Subcutaneous abdominal adipose tissue (tissue), 5 donors: ENCODE measurements at regions not wholly inside any gene's neighbourhood (a gene's known extent, or its start where the extent isn't known, plus 50 kb on each side); places are given as distances from the start of the nearest gene placed in this dataset.

Experiments
- H3K27ac ChIP-seq: one replicate; pipeline ENCODE4 v1.7.0; 2013; ENCODE audit warnings: low read depth, mild to moderate bottlenecking, inconsistent platforms, low read length, moderate library complexity
- H3K27me3 ChIP-seq, 5 donors: one replicate each; pipeline ENCODE4 v1.7.0; 2013; ENCODE audit warnings: low read length in 5 of 5, inconsistent platforms in 1 of 5; ENCODE audit not compliant: control insufficient read depth in 5 of 5, insufficient read depth in 4 of 5
- H3K36me3 ChIP-seq, 5 donors: one replicate each; pipeline ENCODE4 v1.7.0; 2013; ENCODE audit warnings: low read length in 5 of 5; ENCODE audit not compliant: control insufficient read depth in 5 of 5, insufficient read depth in 5 of 5
- H3K4me1 ChIP-seq, 5 donors: one replicate each; pipeline ENCODE4 v1.7.0; 2013; ENCODE audit warnings: low read length in 5 of 5, mild to moderate bottlenecking in 3 of 5, moderate library complexity in 1 of 5; ENCODE audit not compliant: control insufficient read depth in 5 of 5, insufficient read depth in 5 of 5
- H3K4me3 ChIP-seq, 5 donors: one replicate each; pipeline ENCODE4 v1.7.0; 2013; ENCODE audit warnings: low read length in 5 of 5, low read depth in 1 of 5
- H3K9ac ChIP-seq, 5 donors: one replicate each; pipeline ENCODE4 v1.7.0; 2013; ENCODE audit warnings: low read length in 5 of 5, mild to moderate bottlenecking in 4 of 5, moderate library complexity in 3 of 5
- H3K9me3 ChIP-seq, 5 donors: one replicate each; pipeline ENCODE4 v1.7.0; 2013; ENCODE audit warnings: low read length in 5 of 5; ENCODE audit not compliant: control insufficient read depth in 5 of 5
- donor health status: healthy.
- donor health status: healthy.
- donor health status: healthy.
- donor health status: healthy.
- donor health status: healthy.

DNA sequence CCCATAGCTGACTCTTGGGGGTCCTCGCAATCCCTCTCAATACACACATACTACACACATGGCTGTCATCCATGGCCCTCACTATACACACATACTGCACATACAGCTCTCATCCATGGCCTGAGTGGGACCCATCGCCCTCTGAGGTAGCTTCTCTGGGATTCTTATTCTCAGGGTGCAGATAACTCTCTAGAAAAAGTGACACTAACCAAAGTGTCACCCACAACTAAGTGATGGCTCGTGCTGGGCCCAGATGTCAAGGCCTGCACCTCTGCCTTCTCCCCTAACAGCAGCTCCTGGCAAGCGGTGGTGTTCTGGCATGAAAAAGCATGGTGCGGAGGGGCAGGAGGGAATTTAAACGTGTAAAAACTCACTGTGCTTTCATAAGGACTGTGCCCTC lies 62.7 kb upstream of the ZPBP start:
- Histone ChIP-seq H3K9me3 (no peaks in the 10 kb centered on the region), H3K27ac (no peak overlapping the region), H3K9ac (no peak overlapping the region), H3K4me1 (no peaks in the 10 kb centered on the region), H3K36me3 (no peaks in the 10 kb centered on the region), H3K27me3 (peaks cover 0 to 3% (median 0%) of the 10 kb centered on the region in 5 donors), H3K4me3 (no peak overlapping the region)

DNA sequence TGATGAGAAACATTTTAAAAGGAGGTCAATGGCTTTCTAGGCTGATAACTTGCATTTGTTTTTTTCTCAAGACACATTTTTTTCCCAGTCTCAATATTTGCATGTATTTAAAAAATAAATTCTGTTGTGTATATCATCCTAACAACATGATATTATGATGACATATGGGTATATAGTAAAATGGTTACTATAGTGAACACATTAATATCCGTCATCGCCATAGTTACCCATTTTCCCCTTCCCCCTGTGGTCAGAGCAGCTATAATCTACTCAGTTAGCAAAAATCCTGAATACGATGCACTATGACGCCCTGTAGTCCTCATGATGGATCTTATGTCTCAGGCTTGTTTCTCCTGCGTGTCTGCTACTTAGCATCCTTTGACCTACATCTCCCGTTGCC lies 60.9 kb upstream of the ZPBP start:
- H3K27me3 ChIP-seq: peaks cover 0 to 3% (median 0%) of the 10 kb centered on the region in 5 donors
- H3K27ac ChIP-seq: no peak overlapping the region
- H3K36me3 ChIP-seq: no peaks in the 10 kb centered on the region
- H3K9me3 ChIP-seq: no peaks in the 10 kb centered on the region
- no peaks in the 10 kb centered on the region for H3K4me1 ChIP-seq
- H3K4me3 ChIP-seq: no peak overlapping the region
- H3K9ac ChIP-seq: no peak overlapping the region

DNA sequence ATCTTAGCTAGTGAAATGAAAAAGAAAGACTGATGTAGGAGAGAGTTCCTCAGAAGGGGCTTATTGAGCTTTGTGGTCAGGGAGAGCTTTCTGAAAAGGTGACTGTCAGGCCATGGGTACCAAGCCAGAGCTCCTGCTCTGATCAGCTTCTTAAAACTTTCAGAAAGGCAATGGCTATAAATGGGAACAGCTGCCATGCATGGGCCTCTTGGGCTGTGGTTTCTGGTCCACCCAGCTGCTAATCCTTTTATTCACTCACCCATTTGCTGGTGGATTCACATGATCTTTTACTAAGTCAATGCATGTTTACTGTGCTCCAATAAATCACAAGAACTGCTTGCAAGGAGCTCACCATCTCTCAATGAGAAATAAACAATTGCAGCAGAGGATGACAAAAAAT lies 60.1 kb upstream of the ZPBP start:
- no peak overlapping the region for H3K27ac ChIP-seq
- H3K4me1 ChIP-seq: peaks cover 0 to 3% (median 0%) of the 10 kb centered on the region in 5 donors
- no peaks in the 10 kb centered on the region for H3K27me3 ChIP-seq
- no peak overlapping the region for H3K9ac ChIP-seq
- no peaks in the 10 kb centered on the region for H3K9me3 ChIP-seq
- no peaks in the 10 kb centered on the region for H3K36me3 ChIP-seq
- H3K4me3 ChIP-seq: no peak overlapping the region

DNA sequence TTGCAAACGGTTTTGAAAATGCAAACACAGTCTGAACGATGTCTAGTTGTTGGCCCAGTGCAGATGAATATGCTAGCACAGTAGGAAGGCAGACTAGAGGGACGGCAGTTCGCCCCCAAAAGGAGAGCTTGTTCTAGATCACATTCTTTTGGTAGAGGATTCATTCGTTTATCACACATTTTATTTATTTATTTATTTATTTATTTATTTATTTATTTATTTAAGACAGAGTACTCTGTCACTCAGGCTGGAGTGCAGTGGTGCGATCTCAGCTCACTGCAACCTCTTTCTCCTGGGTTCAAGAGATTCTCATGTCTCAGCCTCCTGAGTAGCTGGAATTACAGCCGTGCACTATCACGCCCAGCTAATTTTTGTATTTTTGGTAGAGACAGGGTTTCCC lies 59.4 kb upstream of the ZPBP start:
- no peak overlapping the region for H3K27ac ChIP-seq
- no peak overlapping the region for H3K9ac ChIP-seq
- H3K36me3 ChIP-seq: no peaks in the 10 kb centered on the region
- no peaks in the 10 kb centered on the region for H3K27me3 ChIP-seq
- no peaks in the 10 kb centered on the region for H3K9me3 ChIP-seq
- no peak overlapping the region for H3K4me3 ChIP-seq
- H3K4me1 ChIP-seq: peaks cover 0 to 3% (median 0%) of the 10 kb centered on the region in 5 donors

DNA sequence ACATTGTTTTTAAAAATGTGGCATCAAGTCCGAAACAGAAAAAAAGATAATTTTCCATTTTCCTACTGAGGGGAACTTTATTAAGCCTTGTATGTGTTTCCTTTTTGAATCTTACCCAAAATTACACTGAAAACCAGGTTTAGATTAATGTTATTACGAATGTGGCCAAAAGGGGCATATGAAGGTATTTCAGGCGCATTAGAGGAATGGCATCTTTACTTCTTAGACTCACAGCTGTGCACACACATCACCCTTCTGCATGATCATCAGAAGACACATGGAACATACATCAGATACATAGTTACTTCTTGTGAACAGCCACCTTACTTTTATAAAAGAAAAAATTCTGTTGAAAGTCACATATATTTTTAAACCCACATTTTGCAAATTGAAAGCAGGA lies 58.6 kb upstream of the ZPBP start:
- H3K4me1 ChIP-seq: peaks cover 0 to 3% (median 0%) of the 10 kb centered on the region in 5 donors
- H3K27me3 ChIP-seq: peaks cover 0 to 2% (median 0%) of the 10 kb centered on the region in 5 donors
- no peaks in the 10 kb centered on the region for H3K9me3 ChIP-seq
- H3K36me3 ChIP-seq: no peaks in the 10 kb centered on the region
- no peak overlapping the region for H3K9ac ChIP-seq
- H3K27ac ChIP-seq: no peak overlapping the region
- no peak overlapping the region for H3K4me3 ChIP-seq

DNA sequence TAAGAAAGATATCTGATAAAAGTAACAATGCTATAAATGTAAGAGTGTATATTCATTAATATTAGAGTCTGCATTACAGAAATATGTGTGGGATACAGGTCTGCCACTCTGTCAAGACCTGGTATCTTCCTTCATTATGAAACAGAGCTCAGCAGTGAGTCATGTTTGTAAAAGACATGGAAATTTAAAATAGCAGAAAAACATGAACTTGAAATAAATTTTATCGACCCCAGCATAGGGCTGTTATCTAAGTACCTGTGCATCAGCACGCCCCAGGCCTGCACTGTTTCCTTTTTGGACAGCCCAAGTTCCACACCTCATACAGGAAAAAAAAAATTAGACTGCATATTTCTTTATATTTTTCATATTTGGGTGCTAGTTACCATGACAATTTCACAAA lies 58.0 kb upstream of the ZPBP start:
- Histone ChIP-seq H3K4me3 (no peak overlapping the region), H3K36me3 (no peaks in the 10 kb centered on the region), H3K9me3 (no peaks in the 10 kb centered on the region), H3K9ac (no peak overlapping the region), H3K27ac (no peak overlapping the region), H3K27me3 (peaks cover 0 to 4% (median 0%) of the 10 kb centered on the region in 5 donors), H3K4me1 (peaks cover 0 to 3% (median 0%) of the 10 kb centered on the region in 5 donors)

DNA sequence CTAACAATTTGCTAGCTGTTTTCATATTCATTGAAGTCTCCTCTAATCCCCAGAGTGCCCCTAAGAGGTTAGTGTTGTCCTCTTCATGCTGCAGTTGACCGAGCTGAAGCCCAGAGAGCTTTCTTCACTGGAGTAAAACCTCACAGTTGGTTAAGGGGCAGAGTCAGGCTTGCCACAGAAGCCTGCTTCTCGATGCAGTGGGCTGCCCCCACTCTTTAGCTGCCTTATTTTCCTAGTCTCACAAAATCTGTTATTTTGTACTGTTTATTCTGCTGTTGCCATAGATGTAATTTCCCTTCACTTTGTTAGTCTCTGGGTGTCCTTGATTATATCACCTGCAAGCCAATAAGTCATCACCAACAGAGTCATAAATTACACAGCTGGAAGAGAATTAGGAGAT lies 56.3 kb upstream of the ZPBP start:
- peaks cover 0 to 3% (median 0%) of the 10 kb centered on the region in 5 donors for H3K4me1 ChIP-seq

DNA sequence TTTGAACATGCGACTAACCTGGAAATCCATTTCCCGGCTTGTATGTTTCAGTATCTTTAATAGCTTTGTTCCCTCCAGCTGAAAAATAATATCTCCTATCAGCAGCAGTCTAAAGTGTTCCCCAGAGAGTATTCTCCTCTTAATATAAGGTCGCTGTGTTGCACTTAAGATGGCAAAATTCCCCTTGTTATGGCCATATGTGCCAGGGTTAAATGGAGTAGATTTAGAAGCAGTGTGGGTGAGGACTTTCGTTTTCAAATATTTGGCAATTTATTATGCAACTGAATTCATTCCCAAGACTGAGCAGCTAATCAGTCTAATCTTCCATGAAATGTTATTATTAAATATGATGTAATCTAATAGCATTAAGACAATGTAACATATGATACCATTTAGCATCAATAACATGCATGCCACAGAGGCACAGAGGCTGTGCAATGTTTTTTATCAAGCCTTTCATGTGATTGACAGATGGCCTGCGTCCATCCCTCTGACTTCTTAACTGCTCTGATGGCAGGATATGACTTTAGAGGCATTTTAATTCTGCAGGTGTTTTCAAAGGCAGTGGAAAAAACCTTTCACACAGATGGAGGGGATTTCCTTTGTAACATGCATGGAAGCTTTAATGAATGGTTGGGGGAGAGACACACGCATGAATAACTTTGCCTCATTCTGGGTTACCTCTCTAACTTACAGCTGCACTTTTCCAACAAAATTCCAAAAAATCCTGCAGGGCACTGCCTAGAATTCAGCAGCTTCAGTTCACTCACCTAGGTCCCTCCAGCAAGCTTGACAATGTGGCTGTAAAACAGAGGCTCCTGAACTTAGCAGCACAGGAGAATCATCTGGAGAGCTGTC lies 55.1 kb upstream of the ZPBP start:
- peaks cover 0 to 4% (median 0%) of the 10 kb centered on the region in 5 donors for H3K27me3 ChIP-seq
- H3K9me3 ChIP-seq: no peaks in the 10 kb centered on the region
- H3K9ac ChIP-seq: no peak overlapping the region
- H3K4me1 ChIP-seq: peaks cover 0 to 3% (median 0%) of the 10 kb centered on the region in 5 donors
- H3K27ac ChIP-seq: no peak overlapping the region
- H3K4me3 ChIP-seq: peak overlapping the region in 1 of 5 donors; percentile 42
- no peaks in the 10 kb centered on the region for H3K36me3 ChIP-seq

More for the DNA sequence above, 56.3 kb upstream of the ZPBP start:
- no peak overlapping the region for H3K4me3 ChIP-seq
- no peak overlapping the region for H3K27ac ChIP-seq
- no peak overlapping the region for H3K9ac ChIP-seq
- peaks cover 0 to 4% (median 0%) of the 10 kb centered on the region in 5 donors for H3K27me3 ChIP-seq
- H3K36me3 ChIP-seq: no peaks in the 10 kb centered on the region
- no peaks in the 10 kb centered on the region for H3K9me3 ChIP-seq

DNA sequence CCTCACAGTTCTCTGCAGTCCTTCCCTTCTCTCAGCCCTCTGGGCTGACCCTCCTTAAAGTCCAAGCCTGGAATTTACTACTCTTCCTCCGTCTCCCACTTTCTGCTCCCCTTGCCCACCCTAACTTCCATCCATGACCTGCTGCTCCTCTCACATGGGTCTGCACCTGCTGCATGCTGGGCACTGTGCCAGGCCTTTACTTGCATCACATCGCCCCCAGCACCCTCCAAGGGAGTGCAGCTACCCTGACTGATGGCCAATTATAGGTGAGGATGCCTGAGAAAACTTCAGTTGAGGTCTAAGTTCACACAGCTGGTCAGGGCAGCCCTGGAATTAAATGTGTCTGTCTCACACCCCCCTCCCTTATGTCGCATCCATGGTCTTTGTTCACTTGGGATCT lies 53.6 kb upstream of the ZPBP start:
- no peaks in the 10 kb centered on the region for H3K9me3 ChIP-seq
- no peak overlapping the region for H3K9ac ChIP-seq
- no peak overlapping the region for H3K4me3 ChIP-seq
- H3K36me3 ChIP-seq: no peaks in the 10 kb centered on the region
- peaks cover 0 to 4% (median 0%) of the 10 kb centered on the region in 5 donors for H3K27me3 ChIP-seq
- H3K27ac ChIP-seq: no peak overlapping the region
- peaks cover 0 to 3% (median 0%) of the 10 kb centered on the region in 5 donors for H3K4me1 ChIP-seq

DNA sequence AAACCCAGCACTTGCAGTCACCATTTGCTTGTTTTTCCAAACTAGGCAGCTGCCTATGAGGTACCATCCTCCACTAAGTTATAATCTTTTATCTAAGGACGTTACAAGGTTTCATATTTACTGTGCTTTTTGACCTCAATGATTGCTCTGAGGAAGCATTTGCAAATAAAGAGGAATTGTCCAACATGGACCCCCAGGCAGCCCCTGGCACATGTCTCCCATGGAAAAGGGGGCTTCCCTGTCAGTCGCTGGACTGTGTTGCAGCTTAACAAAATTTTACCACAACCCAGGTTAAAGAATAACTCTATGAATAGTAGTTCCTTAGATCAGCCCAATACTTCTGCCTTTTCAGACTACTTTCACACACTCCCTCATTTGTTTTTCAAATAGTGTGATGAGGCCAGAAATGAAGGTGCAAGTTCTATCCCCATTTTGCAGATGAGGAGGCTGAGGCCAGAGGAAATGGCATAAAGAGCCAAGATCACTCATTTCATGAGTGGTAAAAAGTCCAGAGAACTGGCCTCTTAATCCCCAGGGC lies 52.8 kb upstream of the ZPBP start:
- H3K27ac ChIP-seq: no peak overlapping the region
- no peak overlapping the region for H3K9ac ChIP-seq
- H3K36me3 ChIP-seq: no peaks in the 10 kb centered on the region
- H3K4me1 ChIP-seq: peaks cover 0 to 3% (median 0%) of the 10 kb centered on the region in 5 donors
- H3K27me3 ChIP-seq: peaks cover 0 to 4% (median 0%) of the 10 kb centered on the region in 5 donors
- H3K4me3 ChIP-seq: no peak overlapping the region
- H3K9me3 ChIP-seq: no peaks in the 10 kb centered on the region
